Body of pancreas (tissue), 4 donors: ENCODE measurements at regions not wholly inside any gene's neighbourhood (a gene's known extent, or its start where the extent isn't known, plus 50 kb on each side); places are given as distances from the start of the nearest gene placed in this dataset.

Source experiments
- POLR2A ChIP-seq, 3 donors: fragments of 450-650 bp; IDR thresholded peaks; one replicate each; pipeline ENCODE4 v1.6.1; 2016; ENCODE audit warnings: antibody characterized with exemption in 3 of 3, mild to moderate bottlenecking in 2 of 3
- TF ChIP-seq, protein P1 (sequence below), 7 experiments: fragments of 450-650 bp in 4 of 7; fragments of 200-600 bp in 3 of 7; sonication (generic) in 3 of 7; IDR thresholded peaks; one replicate each; pipeline ENCODE4 v1.5.1; 2016 to 2019; ENCODE audit warnings: antibody characterized with exemption in 7 of 7

DNA sequence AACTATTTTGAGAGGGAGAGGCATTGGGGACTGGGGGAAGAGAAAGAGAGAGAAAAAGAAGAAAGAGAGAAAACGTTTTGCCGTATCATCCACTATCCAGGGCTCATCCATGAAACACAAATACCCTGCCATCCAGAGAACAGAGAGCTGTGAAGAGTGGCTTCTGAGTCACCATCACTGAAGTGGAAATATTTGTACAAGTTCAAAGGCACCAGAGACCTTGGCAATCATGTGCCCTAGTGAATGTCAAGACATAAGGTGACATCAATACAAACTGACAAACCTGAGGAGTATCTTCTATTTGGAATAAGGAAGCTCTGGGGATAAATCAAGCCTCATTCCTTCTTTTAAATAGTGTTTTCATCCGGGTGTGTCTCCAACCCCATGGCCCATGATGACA, 197.2 kb upstream of the PROX1 start:
- TF ChIP-seq, protein P1, sequence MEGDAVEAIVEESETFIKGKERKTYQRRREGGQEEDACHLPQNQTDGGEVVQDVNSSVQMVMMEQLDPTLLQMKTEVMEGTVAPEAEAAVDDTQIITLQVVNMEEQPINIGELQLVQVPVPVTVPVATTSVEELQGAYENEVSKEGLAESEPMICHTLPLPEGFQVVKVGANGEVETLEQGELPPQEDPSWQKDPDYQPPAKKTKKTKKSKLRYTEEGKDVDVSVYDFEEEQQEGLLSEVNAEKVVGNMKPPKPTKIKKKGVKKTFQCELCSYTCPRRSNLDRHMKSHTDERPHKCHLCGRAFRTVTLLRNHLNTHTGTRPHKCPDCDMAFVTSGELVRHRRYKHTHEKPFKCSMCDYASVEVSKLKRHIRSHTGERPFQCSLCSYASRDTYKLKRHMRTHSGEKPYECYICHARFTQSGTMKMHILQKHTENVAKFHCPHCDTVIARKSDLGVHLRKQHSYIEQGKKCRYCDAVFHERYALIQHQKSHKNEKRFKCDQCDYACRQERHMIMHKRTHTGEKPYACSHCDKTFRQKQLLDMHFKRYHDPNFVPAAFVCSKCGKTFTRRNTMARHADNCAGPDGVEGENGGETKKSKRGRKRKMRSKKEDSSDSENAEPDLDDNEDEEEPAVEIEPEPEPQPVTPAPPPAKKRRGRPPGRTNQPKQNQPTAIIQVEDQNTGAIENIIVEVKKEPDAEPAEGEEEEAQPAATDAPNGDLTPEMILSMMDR (IDR thresholded peaks at IDR 0.05), result no peak
- TF ChIP-seq POLR2A (IDR thresholded peaks at IDR 0.05), result no peak
